GM19328 (cell line): ENCODE measurements at regions not wholly inside any gene's neighbourhood (a gene's known extent, or its start where the extent isn't known, plus 50 kb on each side); places are given as distances from the start of the nearest gene placed in this dataset.
"Not testable (repeated sequence)": the region's sequence is repeated elsewhere in the genome, so short reads cannot be mapped to it uniquely, and the experiment has no call there.

ENCODE experiments used
- ATAC-seq: cut with Tn5 transposase; IDR thresholded peaks from one replicate; pipeline ENCODE4 v1.9.1; 2021; ENCODE audit warnings: mild to moderate bottlenecking, moderate library complexity; ENCODE audit not compliant: unreplicated experiment

- ATAC-seq = no peak
These were observed 549.8 kb downstream of the MATN1 start for GRCh38 chr1:30173560-30173959.

GRCh38 chr1:30172757-30173156 lies 550.6 kb downstream of the MATN1 start:
- ATAC-seq = no peak

- no peak for ATAC-seq
These were observed 551.1 kb downstream of the MATN1 start for GRCh38 chr1:30172299-30172694.

GRCh38 chr1:30171537-30172298 lies 551.7 kb downstream of the MATN1 start:
- ATAC-seq = no peak

- no peak for ATAC-seq
These were observed 554.1 kb downstream of the MATN1 start for GRCh38 chr1:30169269-30169668.

- ATAC-seq = no peak
These were observed 557.2 kb downstream of the MATN1 start for GRCh38 chr1:30166174-30166573.

GRCh38 chr1:30165116-30165515 lies 558.3 kb downstream of the MATN1 start:
- ATAC-seq = no peak

GRCh38 chr1:30164693-30165092 lies 558.7 kb downstream of the MATN1 start:
- ATAC-seq = no peak

GRCh38 chr1:30162565-30162964 lies 560.8 kb downstream of the MATN1 start:
- ATAC-seq = no peak

- no peak for ATAC-seq
These were observed 561.4 kb downstream of the MATN1 start for GRCh38 chr1:30161953-30162352.

- ATAC-seq = no peak
These were observed 562.2 kb downstream of the MATN1 start for GRCh38 chr1:30160999-30161689.

GRCh38 chr1:30159015-30159414 lies 564.4 kb downstream of the MATN1 start:
- ATAC-seq = no peak

- ATAC-seq = not testable (repeated sequence)
These were observed 567.7 kb downstream of the MATN1 start for GRCh38 chr1:30155698-30156097.

GRCh38 chr1:30155253-30155652 lies 568.1 kb downstream of the MATN1 start:
- ATAC-seq = not testable (repeated sequence)

- ATAC-seq = no peak
These were observed 569.5 kb downstream of the MATN1 start for GRCh38 chr1:30153743-30154449.

- ATAC-seq = no peak
These were observed 571.6 kb downstream of the MATN1 start for GRCh38 chr1:30151826-30152225.

GRCh38 chr1:30151119-30151518 lies 572.3 kb downstream of the MATN1 start:
- ATAC-seq = no peak

GRCh38 chr1:30149226-30149625 lies 574.2 kb downstream of the MATN1 start:
- ATAC-seq = no peak

- no peak for ATAC-seq
These were observed 574.7 kb downstream of the MATN1 start for GRCh38 chr1:30148676-30149075.

- ATAC-seq = no peak
These were observed 576.2 kb downstream of the MATN1 start for GRCh38 chr1:30147188-30147587.

- ATAC-seq = no peak
These were observed 576.9 kb downstream of the MATN1 start for GRCh38 chr1:30146448-30146847.
